ENCODE measurements at regions not wholly inside any gene's neighbourhood (a gene's known extent, or its start where the extent isn't known, plus 50 kb on each side); places are given as distances from the start of the nearest gene placed in this dataset.

GRCh38 chr13:73220966-73221720 lies 162.3 kb downstream of the KLF5 start:
- H3K4me1 ChIP-seq (ENCODE audit: control insufficient read depth, insufficient read depth, low read length): peaks cover 36% of the 10 kb centered on the region
- H3K9me3 ChIP-seq (replicated peaks; ENCODE audit: low read length): no peaks in the 10 kb centered on the region
- H3K9ac ChIP-seq (ENCODE audit: low read depth, low read length): no peak overlapping the region
- no peak overlapping the region for H3K4me2 ChIP-seq (ENCODE audit: low read length)
- H3K27me3 ChIP-seq (ENCODE audit: control insufficient read depth, insufficient read depth, low read length): no peaks in the 10 kb centered on the region
- no peaks in the 10 kb centered on the region for H3K36me3 ChIP-seq (ENCODE audit: insufficient read depth, low read length)
- H3K4me3 ChIP-seq (ENCODE audit: low read length): no peak overlapping the region

GRCh38 chr13:73218181-73218580 lies 159.4 kb downstream of the KLF5 start:
- no peaks in the 10 kb centered on the region for H3K9me3 ChIP-seq (replicated peaks; ENCODE audit: low read length)
- H3K4me2 ChIP-seq (ENCODE audit: low read length): no peak overlapping the region
- H3K9ac ChIP-seq (ENCODE audit: low read depth, low read length): no peak overlapping the region
- peaks cover 26% of the 10 kb centered on the region for H3K4me1 ChIP-seq (ENCODE audit: control insufficient read depth, insufficient read depth, low read length)
- no peaks in the 10 kb centered on the region for H3K36me3 ChIP-seq (ENCODE audit: insufficient read depth, low read length)
- no peak overlapping the region for H3K4me3 ChIP-seq (ENCODE audit: low read length)
- no peaks in the 10 kb centered on the region for H3K27me3 ChIP-seq (ENCODE audit: control insufficient read depth, insufficient read depth, low read length)

- no peaks in the 10 kb centered on the region for H3K9me3 ChIP-seq (replicated peaks; ENCODE audit: low read length)
Observed at GRCh38 chr13:73216381-73216831, 157.6 kb downstream of the KLF5 start.

GRCh38 chr13:73215823-73216222 lies 157.0 kb downstream of the KLF5 start:
- H3K9me3 ChIP-seq (replicated peaks; ENCODE audit: low read length): no peaks in the 10 kb centered on the region

More at GRCh38 chr13:73216381-73216831, 157.6 kb downstream of the KLF5 start:
- peaks cover 25% of the 10 kb centered on the region for H3K4me1 ChIP-seq (ENCODE audit: control insufficient read depth, insufficient read depth, low read length)
- H3K27me3 ChIP-seq (ENCODE audit: control insufficient read depth, insufficient read depth, low read length): no peaks in the 10 kb centered on the region
- H3K36me3 ChIP-seq (ENCODE audit: insufficient read depth, low read length): no peaks in the 10 kb centered on the region
- H3K9ac ChIP-seq (ENCODE audit: low read depth, low read length): peak overlapping the region; percentile 61
- no peak overlapping the region for H3K4me3 ChIP-seq (ENCODE audit: low read length)
- H3K4me2 ChIP-seq (ENCODE audit: low read length): peak overlapping the region; percentile 35

GRCh38 chr13:73212482-73212881 lies 153.7 kb downstream of the KLF5 start:
- no peaks in the 10 kb centered on the region for H3K9me3 ChIP-seq (replicated peaks; ENCODE audit: low read length)
- no peak overlapping the region for H3K4me2 ChIP-seq (ENCODE audit: low read length)
- no peaks in the 10 kb centered on the region for H3K27me3 ChIP-seq (ENCODE audit: control insufficient read depth, insufficient read depth, low read length)
- H3K9ac ChIP-seq (ENCODE audit: low read depth, low read length): no peak overlapping the region
- H3K4me1 ChIP-seq (ENCODE audit: control insufficient read depth, insufficient read depth, low read length): peaks cover 23% of the 10 kb centered on the region
- no peak overlapping the region for H3K4me3 ChIP-seq (ENCODE audit: low read length)
- H3K36me3 ChIP-seq (ENCODE audit: insufficient read depth, low read length): no peaks in the 10 kb centered on the region

More at GRCh38 chr13:73215823-73216222, 157.0 kb downstream of the KLF5 start:
- Histone ChIP-seq H3K27me3 (ENCODE audit: control insufficient read depth, insufficient read depth, low read length) (no peaks in the 10 kb centered on the region), H3K4me1 (ENCODE audit: control insufficient read depth, insufficient read depth, low read length) (peaks cover 22% of the 10 kb centered on the region), H3K9ac (ENCODE audit: low read depth, low read length) (peak overlapping the region; percentile 61), H3K4me2 (ENCODE audit: low read length) (peak overlapping the region; percentile 35), H3K4me3 (ENCODE audit: low read length) (no peak overlapping the region), H3K36me3 (ENCODE audit: insufficient read depth, low read length) (no peaks in the 10 kb centered on the region)

GRCh38 chr13:73210218-73210883 lies 151.5 kb downstream of the KLF5 start:
- H3K36me3 ChIP-seq (ENCODE audit: insufficient read depth, low read length): no peaks in the 10 kb centered on the region

GRCh38 chr13:73204952-73205351 lies 146.1 kb downstream of the KLF5 start:
- Histone ChIP-seq H3K36me3 (ENCODE audit: insufficient read depth, low read length) (no peaks in the 10 kb centered on the region), H3K4me3 (ENCODE audit: low read length) (no peak overlapping the region), H3K27me3 (ENCODE audit: control insufficient read depth, insufficient read depth, low read length) (no peaks in the 10 kb centered on the region), H3K4me1 (ENCODE audit: control insufficient read depth, insufficient read depth, low read length) (peaks cover 8% of the 10 kb centered on the region), H3K9me3 (replicated peaks; ENCODE audit: low read length) (no peaks in the 10 kb centered on the region), H3K9ac (ENCODE audit: low read depth, low read length) (no peak overlapping the region), H3K4me2 (ENCODE audit: low read length) (no peak overlapping the region)

More at GRCh38 chr13:73210218-73210883, 151.5 kb downstream of the KLF5 start:
- Histone ChIP-seq H3K9me3 (replicated peaks; ENCODE audit: low read length) (no peaks in the 10 kb centered on the region), H3K4me2 (ENCODE audit: low read length) (no peak overlapping the region), H3K27me3 (ENCODE audit: control insufficient read depth, insufficient read depth, low read length) (no peaks in the 10 kb centered on the region), H3K4me1 (ENCODE audit: control insufficient read depth, insufficient read depth, low read length) (peaks cover 7% of the 10 kb centered on the region), H3K4me3 (ENCODE audit: low read length) (no peak overlapping the region), H3K9ac (ENCODE audit: low read depth, low read length) (no peak overlapping the region)

GRCh38 chr13:73201626-73202025 lies 142.8 kb downstream of the KLF5 start:
- Histone ChIP-seq H3K9me3 (replicated peaks; ENCODE audit: low read length) (no peaks in the 10 kb centered on the region), H3K4me2 (ENCODE audit: low read length) (no peak overlapping the region), H3K9ac (ENCODE audit: low read depth, low read length) (no peak overlapping the region), H3K27me3 (ENCODE audit: control insufficient read depth, insufficient read depth, low read length) (no peaks in the 10 kb centered on the region), H3K36me3 (ENCODE audit: insufficient read depth, low read length) (no peaks in the 10 kb centered on the region), H3K4me3 (ENCODE audit: low read length) (no peak overlapping the region), H3K4me1 (ENCODE audit: control insufficient read depth, insufficient read depth, low read length) (peaks cover 7% of the 10 kb centered on the region)

- peaks cover 11% of the 10 kb centered on the region for H3K4me1 ChIP-seq (ENCODE audit: control insufficient read depth, insufficient read depth, low read length)
Observed at GRCh38 chr13:73198991-73199411, 140.2 kb downstream of the KLF5 start.

GRCh38 chr13:73195091-73195490 lies 136.3 kb downstream of the KLF5 start:
- Histone ChIP-seq H3K9ac (ENCODE audit: low read depth, low read length) (no peak overlapping the region), H3K4me3 (ENCODE audit: low read length) (no peak overlapping the region), H3K36me3 (ENCODE audit: insufficient read depth, low read length) (no peaks in the 10 kb centered on the region), H3K4me1 (ENCODE audit: control insufficient read depth, insufficient read depth, low read length) (peaks cover 10% of the 10 kb centered on the region), H3K4me2 (ENCODE audit: low read length) (no peak overlapping the region), H3K27me3 (ENCODE audit: control insufficient read depth, insufficient read depth, low read length) (no peaks in the 10 kb centered on the region), H3K9me3 (replicated peaks; ENCODE audit: low read length) (no peaks in the 10 kb centered on the region)

More at GRCh38 chr13:73198991-73199411, 140.2 kb downstream of the KLF5 start:
- no peaks in the 10 kb centered on the region for H3K9me3 ChIP-seq (replicated peaks; ENCODE audit: low read length)
- no peak overlapping the region for H3K4me3 ChIP-seq (ENCODE audit: low read length)
- H3K4me2 ChIP-seq (ENCODE audit: low read length): no peak overlapping the region
- no peaks in the 10 kb centered on the region for H3K27me3 ChIP-seq (ENCODE audit: control insufficient read depth, insufficient read depth, low read length)
- H3K36me3 ChIP-seq (ENCODE audit: insufficient read depth, low read length): no peaks in the 10 kb centered on the region
- H3K9ac ChIP-seq (ENCODE audit: low read depth, low read length): no peak overlapping the region

- H3K27me3 ChIP-seq (ENCODE audit: control insufficient read depth, insufficient read depth, low read length): no peaks in the 10 kb centered on the region
- H3K4me2 ChIP-seq (ENCODE audit: low read length): no peak overlapping the region
- H3K4me3 ChIP-seq (ENCODE audit: low read length): no peak overlapping the region
- H3K9me3 ChIP-seq (replicated peaks; ENCODE audit: low read length): no peaks in the 10 kb centered on the region
- H3K4me1 ChIP-seq (ENCODE audit: control insufficient read depth, insufficient read depth, low read length): peaks cover 17% of the 10 kb centered on the region
- H3K9ac ChIP-seq (ENCODE audit: low read depth, low read length): no peak overlapping the region
- no peaks in the 10 kb centered on the region for H3K36me3 ChIP-seq (ENCODE audit: insufficient read depth, low read length)
Observed at GRCh38 chr13:73194310-73194709, 135.5 kb downstream of the KLF5 start.

Measured in skeletal muscle satellite cell (primary cell).